PC-3 (cell line): ENCODE measurements at regions not wholly inside any gene's neighbourhood (a gene's known extent, or its start where the extent isn't known, plus 50 kb on each side); places are given as distances from the start of the nearest gene placed in this dataset.
"Not testable (repeated sequence)": the region's sequence is repeated elsewhere in the genome, so short reads cannot be mapped to it uniquely, and the experiment has no call there.

Experiments
- ATAC-seq: fragments of 200-7000 bp; cut with Tn5 transposase; 2 replicates; pipeline ENCODE4 v1.9.1; 2020; ENCODE audit warnings: mild to moderate bottlenecking, moderate library complexity
- BruUV-seq: library from RNA; stranded (reverse); fragments of 400-500 nt; replicated peaks from 2 replicates; lab custom pipeline; 2021; lab: Mats Ljungman, UMichigan
- CTCF ChIA-PET: fragments of 300-600 bp; sonication (Branson Sonifier 250); formaldehyde crosslinking; loops from one replicate; lab custom pipeline; 2022; ENCODE audit warnings: antibody characterized with exemption; lab: Charles Lee
- POLR2A ChIA-PET: fragments of 300-600 bp; sonication (Branson Sonifier 250); formaldehyde crosslinking; loops from one replicate; lab custom pipeline; 2022; ENCODE audit warnings: antibody characterized with exemption; ENCODE audit not compliant: unreplicated experiment; lab: Charles Lee
- DNase-seq: peaks from one replicate; pipeline ENCODE4 v3.0.0-alpha.2; 2015
- H2AFZ ChIP-seq: fragments of 300-600 bp; sonication (generic); 2 replicates; pipeline ENCODE4 v1.6.0; 2016; ENCODE audit warnings: antibody characterized with exemption, low read length
- H3F3A ChIP-seq: fragments of 300-600 bp; sonication (generic); one replicate; pipeline ENCODE4 v1.6.0; 2017; ENCODE audit warnings: antibody characterized with exemption, low read length, control low read depth, mild to moderate bottlenecking; ENCODE audit not compliant: unreplicated experiment
- H3K27ac ChIP-seq: fragments of 300-600 bp; sonication (generic); 2 replicates; pipeline ENCODE4 v1.5.1; 2016; ENCODE audit warnings: mild to moderate bottlenecking, low read length
- H3K27me3 ChIP-seq: fragments of 300-600 bp; sonication (generic); 2 replicates; pipeline ENCODE4 v1.6.1; 2016; ENCODE audit warnings: low read length, mixed read lengths
- H3K36me3 ChIP-seq: fragments of 300-600 bp; sonication (generic); 2 replicates; pipeline ENCODE4 v1.6.1; 2016; ENCODE audit warnings: low read depth, mixed run types, low read length, mixed read lengths
- H3K4me1 ChIP-seq: fragments of 300-600 bp; sonication (generic); 2 replicates; pipeline ENCODE4 v1.5.1; 2016; ENCODE audit warnings: low read length; ENCODE audit not compliant: insufficient read depth
- H3K4me2 ChIP-seq: fragments of 300-600 bp; sonication (generic); 2 replicates; pipeline ENCODE4 v1.6.0; 2016; ENCODE audit warnings: low read length
- H3K4me3 ChIP-seq: fragments of 300-600 bp; sonication (generic); 2 replicates; pipeline ENCODE4 v1.5.1; 2016; ENCODE audit warnings: mild to moderate bottlenecking, low read length, mixed read lengths
- H3K79me2 ChIP-seq: fragments of 300-600 bp; sonication (generic); 2 replicates; pipeline ENCODE4 v1.6.1; 2017; ENCODE audit warnings: low read length, mixed read lengths
- H3K9ac ChIP-seq: fragments of 300-600 bp; sonication (generic); 2 replicates; pipeline ENCODE4 v1.6.0; 2016; ENCODE audit warnings: mild to moderate bottlenecking, low read length
- H3K9me2 ChIP-seq: fragments of 300-600 bp; sonication (generic); replicated peaks from 2 replicates; pipeline ENCODE4 v1.6.1; 2016; ENCODE audit warnings: mixed run types, low read length, mixed read lengths
- H3K9me3 ChIP-seq: fragments of 300-600 bp; sonication (generic); 2 replicates; pipeline ENCODE4 v1.6.1; 2016; ENCODE audit warnings: low read length, mixed read lengths
- H4K20me1 ChIP-seq: fragments of 300-600 bp; sonication (generic); 2 replicates; pipeline ENCODE4 v1.6.1; 2016; ENCODE audit warnings: low read length, mixed read lengths
- CTCF ChIP-seq: fragments of 300-600 bp; sonication (generic); conservative IDR thresholded peaks from 2 replicates; pipeline ENCODE4 v1.5.1; 2017; ENCODE audit warnings: antibody characterized with exemption, low read depth, mild to moderate bottlenecking, low read length
- EZH2 ChIP-seq: fragments of 300-600 bp; sonication (generic); IDR thresholded peaks from one replicate; pipeline ENCODE4 v1.6.1; 2017; ENCODE audit warnings: antibody characterized with exemption, mild to moderate bottlenecking, low read length; ENCODE audit not compliant: unreplicated experiment
- EZH2phosphoT487 ChIP-seq: fragments of 300-600 bp; sonication (generic); IDR thresholded peaks from 2 replicates; pipeline ENCODE4 v1.6.1; 2018; ENCODE audit warnings: mild to moderate bottlenecking, antibody characterized with exemption, low read length, borderline replicate concordance
- intact Hi-C: fragments of 100-400 bp; cut with micrococcal nuclease; formaldehyde crosslinking; loops from 2 replicates; pipeline ENCODE4 v1.9.0; 2023

DNA sequence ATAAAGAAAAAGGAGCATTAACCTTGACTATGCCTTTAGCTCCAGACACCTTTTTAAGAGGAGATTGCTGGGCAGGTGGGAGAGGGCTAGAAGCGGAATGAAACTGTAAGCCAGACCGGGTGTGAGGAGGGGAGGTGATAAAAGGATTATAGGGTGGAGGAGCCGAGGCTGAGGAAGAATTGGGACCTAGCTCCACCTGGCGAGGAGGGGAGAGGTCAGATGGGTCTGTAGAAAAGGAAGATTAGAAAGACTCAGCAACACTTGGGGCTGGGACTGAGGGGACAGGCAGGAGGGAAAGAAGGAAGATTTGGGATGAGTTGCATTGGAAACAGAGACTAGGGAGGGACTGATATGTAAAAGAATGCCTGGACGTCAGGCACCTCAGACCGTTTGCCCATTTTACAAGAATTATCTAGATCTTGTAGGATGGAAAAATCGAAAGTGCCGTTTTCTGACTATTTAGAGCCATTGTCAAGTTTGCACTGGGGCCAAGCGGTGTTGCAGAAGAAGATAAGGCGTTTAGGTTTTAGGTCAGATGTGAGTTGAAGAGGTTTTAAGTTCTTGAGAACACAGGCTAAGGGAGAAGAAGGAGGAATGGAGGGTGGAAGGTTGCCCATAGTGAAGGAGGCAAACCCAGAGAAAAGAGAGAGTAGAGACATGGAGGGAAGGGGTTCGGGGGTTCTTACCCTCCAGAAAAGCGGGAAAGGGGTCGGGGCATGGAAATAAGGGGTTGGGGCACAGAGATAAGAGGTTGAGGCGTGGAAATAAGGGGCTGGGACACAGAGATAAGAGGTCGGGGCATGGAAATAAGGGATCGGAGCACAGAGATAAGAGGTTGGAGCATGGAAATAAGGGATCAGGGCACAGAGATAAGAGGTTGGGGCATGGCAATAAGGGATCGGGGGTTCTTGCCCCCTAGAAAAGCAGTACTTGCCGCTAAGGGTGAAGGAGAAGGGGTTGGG is 164.5 kb upstream of the JADE1 start:
- H3K36me3 ChIP-seq, DNase-seq, CTCF ChIA-PET, H3K9me3 ChIP-seq, H3K9me2 ChIP-seq, BruUV-seq, H2AFZ ChIP-seq, H3K9ac ChIP-seq, H3K4me2 ChIP-seq, H3K4me3 ChIP-seq, H3K27me3 ChIP-seq, H3K79me2 ChIP-seq, ATAC-seq, H3F3A ChIP-seq, H3K4me1 ChIP-seq, H4K20me1 ChIP-seq, H3K27ac ChIP-seq, POLR2A ChIA-PET: not testable (repeated sequence)
- intact Hi-C loops, result loop anchor here (2.0 kb wide), 1 partner anchor 190 kb away; no protein-coding TSS in a partner anchor

DNA sequence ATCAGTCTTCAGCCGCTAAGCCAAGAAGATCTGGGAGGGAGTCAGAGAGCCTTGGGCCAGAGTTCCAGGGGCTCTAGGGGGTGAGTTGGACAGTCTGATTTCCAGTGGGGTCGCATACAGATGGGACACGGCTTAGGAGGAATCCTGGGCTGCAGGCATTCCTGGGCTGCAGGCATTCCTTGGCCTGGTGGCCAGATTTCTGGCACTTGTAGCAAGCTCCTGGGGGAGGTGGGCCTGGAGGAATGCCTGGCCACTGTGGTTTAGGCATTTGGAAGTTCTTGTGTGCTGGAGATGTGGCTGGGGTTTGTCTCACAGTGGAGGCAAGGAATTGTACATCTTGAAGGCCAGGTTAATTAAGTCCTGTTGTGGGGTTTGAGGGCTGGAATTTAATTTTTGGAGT is 165.4 kb upstream of the JADE1 start:
- CTCF ChIA-PET, H3K9ac ChIP-seq, ATAC-seq, BruUV-seq, H3K4me1 ChIP-seq, H3K79me2 ChIP-seq, DNase-seq, H3K36me3 ChIP-seq, H4K20me1 ChIP-seq, H3K9me2 ChIP-seq, H3K27ac ChIP-seq, H3K27me3 ChIP-seq, POLR2A ChIA-PET, H3F3A ChIP-seq, H3K9me3 ChIP-seq, H2AFZ ChIP-seq, H3K4me3 ChIP-seq, H3K4me2 ChIP-seq: not testable (repeated sequence)
- intact Hi-C loops, result loop anchor here (2.0 kb wide), 1 partner anchor 189 kb away; no protein-coding TSS in a partner anchor

DNA sequence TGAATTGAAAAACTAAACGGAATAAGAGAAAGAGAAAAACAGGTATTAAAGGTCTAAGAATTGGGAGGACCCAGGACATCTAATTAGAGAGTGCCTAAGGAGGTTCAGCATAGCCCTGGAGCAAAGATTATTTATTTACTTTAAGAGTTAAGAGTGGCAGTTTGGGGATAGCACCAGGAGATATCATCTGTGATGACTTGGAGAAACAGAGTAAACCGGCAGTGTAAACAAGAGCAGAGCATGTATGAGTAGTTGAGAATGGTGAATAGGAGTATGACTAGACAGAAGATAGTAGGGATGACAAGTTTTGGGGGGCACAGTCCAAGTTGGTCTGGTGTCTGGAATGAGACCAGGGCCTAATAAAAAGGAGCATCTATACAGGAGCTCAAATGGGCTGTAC is 167.9 kb upstream of the JADE1 start:
- POLR2A ChIA-PET, DNase-seq, H4K20me1 ChIP-seq, H3F3A ChIP-seq, CTCF ChIA-PET, H2AFZ ChIP-seq, H3K4me2 ChIP-seq, H3K4me1 ChIP-seq, H3K9me3 ChIP-seq, H3K27me3 ChIP-seq, H3K36me3 ChIP-seq, H3K9ac ChIP-seq, H3K79me2 ChIP-seq, H3K9me2 ChIP-seq, intact Hi-C loops, ATAC-seq, H3K27ac ChIP-seq, H3K4me3 ChIP-seq, BruUV-seq: not testable (repeated sequence)

DNA sequence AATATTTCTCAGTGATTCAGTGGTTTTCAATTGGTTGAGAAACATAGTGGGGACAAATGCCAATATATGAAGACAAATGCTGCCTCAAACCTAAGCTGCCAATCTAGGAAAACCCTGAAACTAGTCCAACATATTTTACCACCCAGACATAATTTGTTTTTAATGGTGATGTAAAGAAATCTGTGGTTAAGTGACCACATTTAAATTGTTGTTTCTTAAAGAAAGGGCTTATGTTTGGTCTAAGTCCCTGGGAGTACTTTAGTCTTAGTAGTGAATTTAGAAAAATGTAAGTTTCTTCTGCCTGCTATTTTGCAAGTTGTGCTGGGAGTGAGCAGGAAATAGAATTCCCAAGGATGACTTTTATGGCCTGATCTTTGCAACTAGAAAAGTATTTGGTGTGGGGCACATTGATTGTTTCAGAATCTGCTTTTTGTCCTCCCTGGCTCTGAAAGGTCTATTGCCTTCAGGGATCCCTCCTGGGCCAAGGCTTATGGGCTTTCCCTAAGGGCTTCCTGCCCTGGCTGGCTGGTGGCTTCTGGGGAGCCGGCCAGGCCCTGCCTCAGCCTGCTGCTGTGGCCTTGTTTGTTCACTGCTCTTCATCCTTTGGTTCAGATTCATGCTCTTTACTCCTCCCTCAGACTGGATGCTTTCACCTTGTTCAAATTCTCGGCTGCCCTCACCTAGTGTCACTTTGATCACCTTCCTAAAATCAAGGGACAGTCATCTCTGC is 169.8 kb upstream of the JADE1 start:
- ChIA-PET POLR2A (no interaction called here), CTCF (no interaction called here)
- no peak overlapping the region for H2AFZ ChIP-seq

More for the DNA sequence above, 169.8 kb upstream of the JADE1 start:
- intact Hi-C loops, result no loop called here
- no peak overlapping the region for H3K4me2 ChIP-seq
- DNase-seq (no peak), ATAC-seq (no peak)
- H3K9ac ChIP-seq, result no peak overlapping the region
- no peak overlapping the region for H3K27ac ChIP-seq
- H3K9me2 ChIP-seq, result no peaks in the 10 kb centered on the region
- no peak for TF ChIP-seq EZH2phosphoT487
- TF ChIP-seq EZH2, result no peak
- TF ChIP-seq CTCF, result no peak
- H3K4me1 ChIP-seq, result no peaks in the 10 kb centered on the region
- no peaks in the 10 kb centered on the region for H3K27me3 ChIP-seq
- no peak overlapping the region for H3K4me3 ChIP-seq
- H3K79me2 ChIP-seq, result no peaks in the 10 kb centered on the region
- no peaks in the 10 kb centered on the region for H3F3A ChIP-seq
- no peaks in the 10 kb centered on the region for H4K20me1 ChIP-seq
- no peaks in the 10 kb centered on the region for H3K9me3 ChIP-seq
- no TSS peak for BruUV-seq
- H3K36me3 ChIP-seq, result no peaks in the 10 kb centered on the region
